Stimulated activated CD8-positive, alpha-beta memory T cell treated with anti-CD3 and anti-CD28 coated beads, Interleukin-7, amount 100 ng/mL, for 24 hours (primary cell): ENCODE measurements at regions not wholly inside any gene's neighbourhood (a gene's known extent, or its start where the extent isn't known, plus 50 kb on each side); places are given as distances from the start of the nearest gene placed in this dataset.
"Not testable (repeated sequence)": the region's sequence is repeated elsewhere in the genome, so short reads cannot be mapped to it uniquely, and the experiment has no call there.

ENCODE experiments used
- DNase-seq: peaks from one replicate; pipeline ENCODE4 v3.0.0-alpha.2; 2020; ENCODE audit warnings: low read depth

DNA sequence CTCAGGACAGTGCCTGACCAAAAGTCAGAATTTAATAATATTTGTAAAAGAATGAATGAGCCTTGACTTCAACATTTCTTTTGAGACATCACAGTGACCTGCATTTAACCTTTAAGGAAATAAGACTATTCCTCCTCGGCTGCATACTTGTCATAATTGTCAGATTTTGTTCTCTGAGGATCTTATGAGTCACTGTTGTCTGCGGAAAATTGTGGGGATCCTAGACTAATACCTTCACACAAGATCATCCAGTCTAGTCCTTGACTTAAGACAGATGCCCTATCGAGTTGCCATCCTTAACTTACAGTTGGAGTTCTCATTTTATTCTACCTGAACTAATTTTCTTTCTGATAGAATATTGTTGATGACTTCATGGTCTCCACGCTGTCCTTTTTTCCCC lies 198.4 kb downstream of the DLEU7 start:
- DNase-seq: no peak

DNA sequence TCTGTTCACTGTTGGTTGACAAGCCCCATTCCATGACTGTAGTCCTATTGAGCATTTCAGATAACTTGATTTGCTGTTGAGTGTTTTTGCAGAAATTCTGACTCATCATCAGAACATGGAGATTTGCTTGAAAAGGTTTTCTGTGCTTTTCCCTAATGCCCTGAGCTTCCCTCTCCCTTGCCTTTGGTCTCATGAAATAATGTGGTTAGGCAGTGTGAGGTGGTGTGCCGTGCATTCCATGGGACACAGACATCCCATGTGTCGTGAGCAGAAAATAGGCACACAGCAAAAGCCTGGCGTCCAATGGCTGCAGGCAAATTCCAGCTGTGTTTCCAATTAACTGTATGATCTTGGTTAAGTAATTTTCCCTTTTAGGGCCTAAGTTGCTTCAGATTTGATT lies 197.4 kb downstream of the DLEU7 start:
- DNase-seq: no peak

DNA sequence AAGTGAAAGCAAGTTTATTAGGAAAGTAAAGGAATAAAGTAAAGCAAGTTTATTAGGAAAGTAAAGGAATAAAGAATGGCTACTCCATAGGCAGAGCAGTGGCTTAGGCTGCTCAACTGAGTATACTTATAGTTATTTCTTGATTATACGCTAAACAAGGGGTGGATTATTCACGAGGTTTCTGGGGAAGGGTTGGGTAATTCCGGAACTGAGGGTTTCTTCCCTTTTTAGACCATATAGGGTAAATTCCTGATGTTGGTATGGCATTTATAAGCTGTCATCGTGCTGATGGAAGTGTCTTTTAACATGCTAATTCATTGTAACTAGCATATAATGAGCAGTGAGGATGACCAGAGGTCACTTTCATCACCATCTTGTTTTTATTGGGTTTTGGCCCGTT lies 194.3 kb downstream of the DLEU7 start:
- no peak for DNase-seq

DNA sequence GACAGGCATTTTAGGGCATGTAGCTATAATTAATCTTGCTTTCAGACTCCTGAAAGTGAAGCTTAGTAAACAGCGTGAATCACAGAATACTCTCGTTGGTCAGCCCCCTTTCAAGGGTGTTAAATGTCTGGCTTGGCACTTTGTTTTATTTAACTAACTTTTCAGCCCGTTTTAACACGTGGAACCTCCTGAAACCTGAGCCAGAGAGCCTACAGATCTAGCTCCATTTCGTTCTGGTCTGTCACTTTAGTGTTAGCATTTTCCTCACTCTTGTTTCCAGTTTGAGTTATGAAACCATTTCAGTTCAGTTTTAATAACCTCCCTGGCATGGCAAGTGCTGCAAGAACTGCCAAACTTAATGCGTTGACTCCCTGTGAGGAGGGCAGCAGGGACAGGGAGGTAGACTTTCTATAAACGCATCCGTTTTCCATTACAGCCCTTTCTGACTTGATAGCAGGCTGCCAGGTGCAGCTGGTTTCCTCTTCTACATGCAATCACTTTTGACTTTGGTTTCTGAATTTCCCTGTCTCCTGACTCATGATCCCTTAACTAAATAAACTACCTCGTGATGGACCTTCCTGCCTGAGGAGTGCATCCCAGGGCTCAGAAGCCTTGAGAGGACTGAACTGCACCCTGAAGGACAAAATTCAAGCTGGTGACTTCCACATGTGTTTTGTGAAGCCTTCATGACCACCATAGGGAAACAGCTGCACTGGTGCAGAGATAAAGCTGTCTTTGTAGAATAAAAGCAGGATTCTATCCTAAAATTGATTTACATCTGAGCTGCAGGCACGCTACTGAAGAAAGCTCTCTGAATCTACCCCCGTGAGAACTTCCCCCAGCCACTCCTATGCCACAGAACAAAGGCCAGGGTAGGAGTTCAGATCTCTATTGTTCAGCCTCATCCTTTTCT lies 192.6 kb downstream of the DLEU7 start:
- no peak for DNase-seq

DNA sequence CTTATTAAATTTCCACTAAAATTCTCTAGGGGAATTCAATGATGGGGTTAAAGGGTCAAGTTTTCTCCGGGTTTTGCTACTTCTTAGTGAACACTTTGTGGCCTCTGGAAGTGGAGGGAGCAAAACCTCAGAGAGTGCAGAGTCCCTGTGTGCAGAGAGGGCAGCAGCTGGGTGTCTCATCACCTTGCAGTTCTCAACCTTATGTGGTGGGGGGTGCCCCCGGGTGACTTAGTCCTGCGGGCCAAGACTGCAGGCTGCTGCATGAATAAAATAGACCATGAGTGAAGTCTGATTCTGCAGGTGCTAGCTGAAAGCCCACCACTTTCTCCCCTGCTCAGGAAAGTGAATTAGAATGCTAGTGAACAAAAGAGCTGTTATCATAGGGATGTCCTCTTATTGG lies 191.6 kb downstream of the DLEU7 start:
- DNase-seq: no peak

DNA sequence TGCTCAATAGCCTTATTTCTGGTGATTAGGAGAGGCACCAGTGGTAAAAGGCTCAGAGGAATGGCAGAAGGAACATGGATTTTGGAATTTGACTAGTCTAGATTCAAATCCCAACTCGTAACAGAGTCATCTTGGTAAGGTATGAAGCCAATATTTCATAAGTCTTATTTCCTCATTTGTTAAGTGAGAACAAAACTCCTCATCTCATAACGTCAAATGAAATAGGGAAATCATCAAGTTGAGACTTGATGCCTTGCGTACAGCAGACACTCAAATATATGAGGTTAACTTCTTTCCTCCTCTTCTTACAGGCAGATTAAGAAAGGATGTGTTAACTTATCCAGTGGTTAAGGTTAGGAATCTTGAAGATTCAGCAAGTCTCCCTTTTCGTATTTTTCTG lies 189.2 kb downstream of the DLEU7 start:
- no peak for DNase-seq

DNA sequence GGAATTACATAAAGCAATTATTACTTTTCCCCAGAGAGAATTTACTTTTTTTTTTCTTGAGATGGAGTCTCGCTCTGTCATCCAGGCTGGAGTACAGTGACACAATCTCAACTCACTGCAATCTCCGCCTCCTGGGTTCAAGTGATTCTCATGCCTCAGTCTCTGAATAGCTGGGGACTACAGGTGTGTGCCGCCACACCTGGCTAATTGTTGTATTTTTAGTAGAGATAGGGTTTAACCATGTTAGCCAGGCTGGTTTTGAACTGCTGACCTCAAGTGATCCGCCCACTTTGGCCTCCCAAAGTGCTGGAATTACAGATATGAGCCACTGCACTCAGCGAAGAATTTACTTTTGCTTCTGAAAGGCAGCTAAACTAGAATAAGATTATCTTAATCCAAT lies 181.6 kb downstream of the DLEU7 start:
- DNase-seq: not testable (repeated sequence)

DNA sequence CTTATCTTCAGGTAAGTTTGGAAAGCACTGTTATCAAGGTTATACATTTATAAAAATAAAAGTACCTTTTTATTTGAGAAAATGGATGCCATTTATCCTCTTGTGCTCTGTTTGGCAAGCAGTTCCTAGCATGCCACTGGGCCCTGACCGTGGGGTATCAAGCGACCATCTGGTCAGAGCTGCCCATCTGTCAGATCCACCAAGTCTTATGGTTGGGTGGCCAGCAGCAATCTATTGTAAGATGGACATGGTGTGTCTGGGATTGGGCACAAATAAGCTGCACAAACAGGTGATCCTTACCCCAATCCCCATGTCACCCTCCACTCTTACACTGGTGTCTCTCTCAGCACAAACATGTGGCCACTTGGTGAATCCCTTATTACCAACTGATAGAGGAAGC lies 178.5 kb downstream of the DLEU7 start:
- DNase-seq: no peak

DNA sequence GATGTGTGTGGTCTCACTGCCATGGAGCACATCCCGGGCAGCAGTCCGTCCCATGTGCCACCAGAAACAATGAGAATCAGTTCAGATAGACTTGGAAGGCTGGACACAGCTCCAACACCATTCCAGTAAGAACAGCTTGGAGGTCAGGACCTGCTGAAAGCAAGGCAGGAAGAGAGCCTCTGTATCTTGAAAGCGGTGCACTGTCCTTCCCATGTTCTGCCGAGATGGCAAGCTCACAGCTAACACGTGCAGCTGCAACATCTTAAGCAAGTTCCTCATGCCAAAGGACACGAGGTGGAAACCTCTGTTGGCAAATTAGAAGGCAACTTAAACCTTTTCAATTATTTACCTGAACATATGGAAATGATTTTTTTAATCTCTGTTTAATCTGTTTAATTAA lies 175.4 kb downstream of the DLEU7 start:
- DNase-seq: no peak

DNA sequence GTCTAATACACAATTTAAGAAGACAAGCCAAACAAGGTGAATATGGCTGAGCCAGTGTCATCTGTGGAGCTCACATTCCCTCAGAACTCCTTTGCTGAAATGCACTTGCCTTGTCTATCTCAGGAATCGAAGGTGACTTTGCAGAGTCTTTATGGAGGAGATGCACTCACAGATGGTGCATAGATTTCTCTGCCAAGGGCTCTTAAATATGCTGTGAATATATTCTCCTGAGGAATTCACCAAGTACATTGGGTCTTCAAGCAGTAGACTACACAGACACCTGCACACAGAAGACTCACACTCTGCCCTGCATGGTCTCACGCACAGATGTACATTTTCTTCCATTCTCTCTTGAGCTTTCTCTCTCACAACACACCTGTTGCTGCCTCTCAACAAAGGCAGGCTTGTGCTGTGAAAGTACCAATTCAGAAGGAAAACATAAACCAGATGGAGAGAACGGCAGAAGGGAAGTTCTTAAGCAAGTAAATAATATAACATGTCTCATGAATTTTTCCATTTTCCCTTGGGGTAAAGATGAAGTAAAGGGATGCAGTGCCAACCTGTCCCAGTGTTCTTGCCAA lies 174.7 kb downstream of the DLEU7 start:
- DNase-seq: no peak

DNA sequence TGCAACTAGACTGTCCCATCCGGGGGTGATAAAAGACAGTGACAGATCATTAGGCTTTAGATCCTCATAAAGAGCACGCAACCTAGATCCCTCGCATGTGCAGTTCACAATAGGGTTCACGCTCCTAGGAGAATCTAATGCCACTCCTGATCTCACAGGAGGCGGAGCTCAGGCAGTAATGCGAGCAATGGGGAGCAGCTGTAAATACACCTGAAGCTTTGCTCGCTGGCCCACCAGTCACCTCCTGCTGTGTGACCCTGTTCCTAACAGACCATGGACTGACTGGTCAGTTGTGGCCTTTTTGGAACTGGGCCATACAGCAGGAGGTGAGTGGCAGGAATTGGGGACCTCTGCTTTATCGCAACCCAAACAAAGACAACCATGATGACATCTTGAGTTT lies 173.2 kb downstream of the DLEU7 start:
- no peak for DNase-seq

DNA sequence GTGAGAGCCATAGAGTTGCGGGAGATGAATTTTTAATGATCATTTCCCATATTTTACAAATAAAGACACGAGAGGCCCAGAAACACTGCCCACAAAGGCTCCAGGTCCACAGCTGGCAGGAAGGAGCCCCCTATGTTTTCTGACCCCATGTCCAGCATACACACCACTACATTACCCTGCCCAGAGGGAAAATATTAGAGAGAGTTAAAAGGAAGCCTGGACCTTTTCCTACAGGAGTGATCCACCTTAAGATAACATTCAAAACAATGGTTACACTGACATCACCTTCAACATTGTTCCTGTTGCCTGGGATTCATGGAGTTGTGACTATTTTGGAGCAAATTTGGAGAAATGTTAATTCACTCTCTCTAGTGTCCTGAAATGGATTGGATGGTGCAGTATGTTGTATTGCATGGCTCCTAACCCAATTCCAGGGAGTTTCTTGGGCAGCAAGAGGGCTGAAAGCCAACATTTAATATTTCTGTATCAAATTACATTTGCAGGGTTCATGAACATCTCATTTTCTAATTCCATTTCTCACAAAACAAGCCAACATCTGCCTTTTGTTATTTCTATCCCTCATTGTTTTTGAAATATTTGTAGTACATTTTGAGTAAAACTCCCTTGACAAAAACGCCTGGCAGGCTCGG lies 172.5 kb downstream of the DLEU7 start:
- DNase-seq: no peak

DNA sequence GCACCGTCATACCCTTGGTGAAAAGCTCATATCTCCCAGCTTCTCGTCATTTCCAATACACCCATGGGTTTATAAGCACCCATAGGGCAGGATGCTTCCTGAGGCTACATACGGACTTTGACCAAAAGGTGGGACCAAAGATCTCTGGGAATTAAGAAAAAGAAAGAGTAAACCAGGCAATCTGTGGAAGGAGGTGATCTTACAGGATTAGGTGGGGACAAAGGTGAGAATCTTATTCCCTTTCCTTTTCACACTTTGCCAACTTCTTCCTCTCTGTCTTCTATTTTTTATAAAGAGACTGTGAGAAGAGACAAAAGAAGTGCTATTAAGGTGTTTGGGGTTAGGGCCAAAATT lies 172.0 kb downstream of the DLEU7 start:
- DNase-seq: no peak

DNA sequence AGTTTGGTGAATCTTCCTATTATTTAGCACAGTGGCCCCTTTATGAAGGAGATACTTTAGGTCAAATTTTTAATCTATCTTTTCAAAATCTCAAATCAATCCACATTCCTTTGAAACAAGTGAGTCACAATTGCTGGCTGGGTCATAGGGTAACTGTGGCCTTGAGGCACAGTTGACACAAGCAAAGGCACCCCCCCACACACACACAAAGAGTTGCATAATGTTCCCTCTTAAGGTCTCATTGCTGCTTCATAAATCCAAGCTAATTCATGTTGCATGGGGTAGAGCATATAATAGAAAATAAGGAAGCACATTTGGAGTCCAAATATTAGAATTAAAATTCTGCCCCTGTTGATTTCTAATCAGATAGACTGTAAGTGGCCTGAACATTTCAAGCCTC lies 171.5 kb downstream of the DLEU7 start:
- no peak for DNase-seq

DNA sequence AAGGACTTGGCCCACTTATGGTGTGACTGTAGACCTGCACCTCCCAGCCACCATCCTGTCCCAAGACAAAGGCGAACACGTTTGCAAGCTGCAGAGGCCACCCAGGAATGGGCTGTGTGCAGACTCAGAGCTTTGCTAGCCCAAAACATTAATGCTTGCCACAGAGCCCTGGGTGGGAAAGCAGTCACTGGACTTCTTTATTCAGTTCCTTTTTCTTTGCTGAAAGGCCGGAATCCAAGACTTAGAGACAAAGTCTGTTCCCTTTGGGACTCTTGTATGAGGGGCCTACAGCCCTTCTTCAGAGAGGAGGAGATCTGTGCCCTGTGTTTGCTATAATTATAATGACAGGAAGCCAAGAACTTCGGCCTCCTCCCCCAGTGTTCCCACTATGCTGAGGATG lies 167.8 kb downstream of the DLEU7 start:
- DNase-seq: no peak

DNA sequence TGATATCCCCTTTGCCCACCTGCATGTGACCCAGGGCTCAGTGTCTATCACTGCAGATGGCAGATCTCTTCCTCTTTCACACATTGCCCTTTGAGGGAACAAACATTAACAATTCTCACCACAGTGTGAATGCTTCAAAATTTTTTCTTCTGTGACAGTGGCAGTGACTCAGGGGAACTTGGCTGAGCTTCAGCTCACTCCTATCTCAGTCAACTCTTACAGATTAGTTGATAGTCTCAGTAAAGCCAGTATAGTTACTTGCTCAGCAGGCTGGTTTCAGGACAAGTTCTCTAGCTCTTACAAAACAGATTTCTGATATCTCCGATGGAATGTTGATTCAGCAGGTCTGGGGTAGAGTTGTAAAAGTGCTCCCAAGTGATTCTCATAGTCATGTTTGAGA lies 166.9 kb downstream of the DLEU7 start:
- no peak for DNase-seq

DNA sequence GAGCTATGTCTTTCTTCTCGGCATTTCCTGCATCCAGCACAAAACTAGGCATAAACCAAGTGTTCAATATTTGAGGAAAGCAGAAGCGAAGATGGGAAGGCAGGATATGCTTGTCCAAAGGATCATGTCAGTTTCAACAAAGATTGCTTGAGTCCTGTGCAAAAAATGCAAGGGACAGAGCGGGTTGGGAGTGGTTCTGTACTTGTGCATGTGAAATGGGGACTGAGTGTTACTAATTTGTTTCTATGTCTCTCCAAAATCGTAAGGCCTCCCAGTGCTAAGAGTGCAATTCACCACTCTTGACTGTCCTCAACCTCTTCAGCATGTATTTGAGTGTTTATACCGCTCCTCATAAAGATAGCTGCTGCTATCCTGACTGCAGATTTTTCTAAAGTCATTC lies 166.2 kb downstream of the DLEU7 start:
- no peak for DNase-seq

DNA sequence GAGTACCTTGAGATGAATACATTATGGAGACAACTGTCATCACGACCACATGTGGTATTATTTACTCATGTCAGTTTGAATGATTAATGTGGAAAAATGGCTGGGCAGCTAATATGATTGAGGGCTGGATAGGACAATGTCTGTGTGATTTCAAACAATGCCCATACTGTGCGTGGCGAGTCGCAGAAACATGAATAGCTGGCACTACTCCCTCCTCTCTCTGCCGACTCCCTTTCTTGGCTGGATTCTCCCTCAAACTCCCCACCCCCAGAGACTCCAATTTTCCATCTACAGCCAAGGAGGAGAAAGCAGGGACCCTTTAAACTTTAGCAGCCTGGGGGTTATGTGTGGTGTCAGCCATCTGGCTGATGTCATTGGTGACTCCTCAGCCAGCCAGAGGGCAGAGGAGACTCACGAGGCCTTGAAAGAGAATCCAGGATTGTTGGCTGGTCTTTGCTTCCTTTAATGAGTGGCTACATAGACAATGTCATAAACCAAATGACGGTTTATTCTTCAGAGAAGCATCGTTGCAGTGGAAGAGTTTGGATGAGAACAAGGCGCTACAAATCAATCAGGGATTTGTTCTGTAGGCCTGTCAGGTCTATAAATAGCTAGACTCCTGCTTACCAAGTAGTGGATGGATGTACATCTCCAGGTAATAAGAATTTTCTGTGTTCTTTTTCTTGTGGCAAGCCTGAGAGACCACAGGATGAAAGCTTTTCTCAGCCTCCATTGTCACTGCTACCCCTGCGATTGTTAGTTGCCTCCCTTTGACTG lies 165.6 kb downstream of the DLEU7 start:
- no peak for DNase-seq

DNA sequence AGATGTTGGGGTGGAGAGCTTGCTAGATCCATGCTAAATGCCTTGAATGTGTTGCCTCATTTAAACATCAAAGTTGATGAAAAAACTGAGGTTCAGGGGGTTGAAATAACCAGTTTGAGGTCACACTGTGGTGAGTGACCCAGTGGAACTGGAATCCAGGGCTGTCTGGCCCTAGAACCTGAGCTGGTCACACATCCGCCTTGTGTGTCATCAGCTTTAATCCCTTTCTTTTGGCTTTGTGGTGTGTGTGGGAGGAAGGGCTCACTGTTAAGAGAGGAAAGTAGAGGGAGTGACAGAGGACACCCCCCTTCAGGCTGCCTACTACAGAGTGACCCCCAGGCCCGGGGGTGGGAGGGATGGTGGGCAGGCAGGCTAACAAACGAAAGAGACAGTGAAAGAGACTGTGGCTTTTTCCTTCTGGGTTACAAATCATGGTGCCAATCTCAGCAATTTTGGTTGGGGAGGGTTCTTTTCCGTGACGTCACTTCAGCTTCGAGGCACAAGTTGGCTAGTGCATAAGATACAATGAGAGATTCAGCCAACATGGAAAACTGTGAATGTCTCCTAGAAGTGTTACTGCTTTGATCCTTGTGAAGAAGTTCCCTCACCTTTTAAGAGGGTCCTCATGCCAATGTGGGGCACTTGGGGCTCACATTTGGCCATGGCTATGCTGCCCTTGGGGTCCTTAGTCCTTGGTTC lies 164.9 kb downstream of the DLEU7 start:
- DNase-seq: no peak

DNA sequence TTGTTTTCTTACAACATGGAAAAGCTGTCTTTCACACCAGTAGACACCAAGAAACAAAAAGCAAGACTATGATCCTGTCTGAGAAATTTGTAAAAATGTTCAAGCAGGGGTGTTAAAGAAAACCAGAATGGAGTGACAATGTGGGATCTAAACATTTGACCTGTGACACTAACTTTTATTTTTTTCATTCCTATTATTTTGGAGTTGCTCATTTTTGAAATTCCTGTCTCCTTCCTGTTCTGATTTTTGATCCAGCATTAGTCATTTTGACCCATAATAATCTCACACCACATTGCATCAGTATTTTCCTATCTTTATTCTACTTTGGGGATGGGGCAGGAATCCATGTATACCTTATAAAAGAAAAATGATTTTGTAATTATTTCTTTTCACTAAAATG lies 164.2 kb downstream of the DLEU7 start:
- no peak for DNase-seq

DNA sequence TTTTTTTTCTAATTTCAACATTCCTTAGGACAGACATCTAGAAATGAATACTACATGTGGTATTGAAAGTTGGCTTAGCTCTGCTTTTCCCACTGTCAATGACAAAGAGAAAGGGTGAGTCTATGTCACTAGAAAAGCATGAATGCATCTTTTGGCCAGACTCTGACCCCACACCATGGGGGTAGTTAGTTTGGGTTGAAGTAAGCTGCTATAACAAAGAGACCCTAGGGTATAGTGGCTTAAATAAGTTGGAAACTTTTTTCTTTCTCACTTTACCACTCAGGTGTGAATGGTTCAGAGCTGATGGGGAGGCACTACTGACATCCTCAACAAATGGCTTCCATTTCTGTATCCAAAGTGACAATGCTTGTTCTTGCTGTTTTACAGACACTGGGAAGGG lies 161.5 kb downstream of the DLEU7 start:
- no peak for DNase-seq

DNA sequence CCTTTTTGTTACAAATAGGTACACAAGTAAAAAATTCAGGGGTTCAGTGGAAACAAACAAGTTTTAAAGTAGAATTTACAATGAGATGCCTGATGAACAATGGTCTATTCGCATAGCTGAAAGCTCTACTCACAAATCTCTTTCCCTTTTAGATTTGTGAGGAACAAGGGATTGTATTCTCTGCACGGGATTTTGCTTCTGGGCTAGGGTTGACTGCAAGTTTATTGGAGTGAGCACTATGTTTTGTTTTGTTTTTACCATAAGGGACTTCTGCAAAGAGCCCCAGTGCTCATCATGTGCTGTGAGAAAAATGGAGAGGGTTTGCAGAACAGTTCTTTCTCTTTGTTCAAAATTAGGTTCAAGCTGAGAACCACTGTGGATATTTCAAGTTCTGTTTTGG lies 160.5 kb downstream of the DLEU7 start:
- DNase-seq: no peak
